SKM-1 treated with dmso at 0.1 percent for 144 hours (cell line): ENCODE measurements at regions not wholly inside any gene's neighbourhood (a gene's known extent, or its start where the extent isn't known, plus 50 kb on each side); places are given as distances from the start of the nearest gene placed in this dataset.
"Not testable (repeated sequence)": the region's sequence is repeated elsewhere in the genome, so short reads cannot be mapped to it uniquely, and the experiment has no call there.

Source experiments
- DNase-seq: peaks from one replicate; lab custom pipeline; 2025; ENCODE audit not compliant: unreplicated experiment; lab: John Stamatoyannopoulos, UW

DNA sequence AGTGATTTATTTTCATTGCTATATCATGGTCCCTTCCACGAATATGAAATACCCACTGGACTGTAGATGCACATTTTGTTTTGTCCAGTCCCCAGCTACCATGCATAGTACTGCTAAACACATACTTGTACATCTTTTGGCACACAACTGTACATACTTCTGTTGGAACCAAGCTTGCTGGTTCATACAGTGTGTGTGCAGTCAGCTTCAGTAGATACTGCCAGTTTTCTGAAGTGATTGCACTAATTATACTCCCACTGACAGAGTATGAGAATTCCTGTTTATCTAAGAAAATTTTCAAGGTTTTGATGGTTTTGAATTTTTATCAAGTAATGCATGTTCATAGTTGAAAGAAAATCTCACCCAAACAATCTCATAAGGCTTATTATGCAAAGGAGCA lies 100.7 kb upstream of the LMCD1 start:
- DNase-seq: no peak

DNA sequence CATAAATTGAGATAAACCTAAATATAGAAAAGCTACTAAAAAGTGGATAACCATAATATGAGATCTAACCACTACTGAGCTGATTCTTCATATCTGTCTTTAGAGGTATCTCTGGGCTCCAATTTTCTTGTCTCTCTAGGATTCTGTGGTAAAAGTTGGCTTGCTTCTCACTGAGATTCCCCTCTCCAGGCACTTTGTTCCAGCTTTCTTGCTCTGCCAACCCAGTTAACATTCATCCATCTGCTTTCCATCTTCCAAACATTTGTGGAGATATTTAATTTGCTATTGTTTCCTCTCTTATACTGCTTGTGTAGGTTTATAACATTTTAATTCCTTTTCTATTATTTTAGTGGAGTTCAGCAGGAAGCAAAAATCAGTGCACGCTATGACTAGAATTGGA lies 97.6 kb upstream of the LMCD1 start:
- no peak for DNase-seq

DNA sequence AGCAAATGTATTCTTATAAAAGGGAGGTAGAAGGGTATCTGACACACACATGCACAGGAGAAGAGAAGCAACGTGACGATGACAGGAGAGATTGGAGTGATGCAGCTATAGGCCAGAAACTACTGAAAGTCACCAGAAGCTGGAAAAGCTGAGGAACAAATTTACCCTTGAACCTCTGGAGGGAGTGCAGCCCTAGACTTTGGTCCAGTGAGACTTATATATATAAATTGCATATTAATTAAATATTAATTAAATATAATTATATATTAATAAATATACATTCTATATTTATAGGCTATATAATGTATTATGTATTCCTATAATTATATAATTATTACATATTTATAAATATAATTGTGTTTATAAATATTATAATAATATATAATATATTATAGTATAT lies 96.5 kb upstream of the LMCD1 start:
- DNase-seq: no peak

DNA sequence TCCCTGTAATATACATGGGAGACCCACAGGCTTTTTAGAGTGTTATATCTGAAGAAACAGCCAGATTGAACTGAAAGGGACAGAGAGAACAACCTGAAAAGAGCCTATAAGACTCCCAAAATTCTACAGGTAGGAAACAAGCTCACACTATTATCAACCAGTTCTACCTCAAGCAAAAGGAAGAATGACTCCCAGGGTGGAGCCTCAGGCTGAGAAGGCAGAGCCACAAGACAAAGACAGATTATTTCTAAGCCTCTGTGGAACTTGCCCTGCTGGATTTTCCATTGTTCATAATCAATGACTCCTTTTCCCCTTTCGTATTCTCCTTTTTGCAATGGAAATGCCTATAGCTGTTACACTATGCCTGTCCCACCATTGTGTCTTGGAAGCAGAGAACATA lies 95.1 kb upstream of the LMCD1 start:
- DNase-seq: no peak

DNA sequence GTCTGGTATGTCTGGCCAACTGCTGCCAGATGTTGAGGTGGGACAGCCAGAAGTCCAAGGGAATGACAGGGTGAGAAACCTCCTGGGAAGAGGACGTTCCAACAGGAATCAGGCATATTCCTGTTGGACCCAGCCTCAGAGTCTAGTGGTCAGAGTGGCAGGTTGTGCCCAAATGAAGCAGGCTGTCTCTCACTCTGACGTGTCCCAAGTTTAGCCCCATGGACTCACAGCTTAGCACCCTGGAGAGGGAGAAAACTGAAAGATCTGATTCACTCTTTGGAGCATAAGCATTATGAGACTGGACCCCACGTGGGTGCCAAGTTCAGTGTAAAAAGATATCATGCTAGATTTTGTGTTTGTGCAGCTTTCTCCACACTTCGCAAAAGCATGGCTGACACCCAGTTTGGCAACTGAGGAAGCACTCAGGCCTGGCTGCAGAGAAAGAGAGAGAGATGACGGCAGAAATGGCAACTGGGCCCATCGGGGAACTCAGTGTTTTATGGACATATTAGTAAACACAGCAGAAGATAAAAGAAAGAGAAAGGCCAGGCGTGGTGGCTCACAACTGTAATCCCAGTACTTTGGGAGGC lies 88.2 kb upstream of the LMCD1 start:
- DNase-seq: no peak

DNA sequence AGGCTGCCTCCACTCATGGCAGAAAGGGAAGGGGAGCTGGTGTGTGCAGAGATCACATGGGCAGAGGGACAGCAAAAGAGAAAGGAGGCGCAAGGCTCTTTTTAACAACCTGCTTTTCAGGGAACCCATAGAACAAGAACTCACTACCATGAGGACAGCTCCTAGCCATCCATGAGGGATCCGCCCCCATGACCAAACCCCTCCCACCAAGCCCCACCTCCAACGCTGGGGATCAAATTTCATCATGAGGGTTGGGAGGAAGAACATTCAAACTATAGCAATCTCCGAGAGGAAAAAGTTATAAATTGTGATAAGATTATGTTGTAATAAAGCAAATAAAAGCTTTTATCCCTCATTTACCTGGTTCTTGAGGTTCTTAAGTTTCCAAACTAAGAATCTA lies 84.7 kb upstream of the LMCD1 start:
- no peak for DNase-seq

DNA sequence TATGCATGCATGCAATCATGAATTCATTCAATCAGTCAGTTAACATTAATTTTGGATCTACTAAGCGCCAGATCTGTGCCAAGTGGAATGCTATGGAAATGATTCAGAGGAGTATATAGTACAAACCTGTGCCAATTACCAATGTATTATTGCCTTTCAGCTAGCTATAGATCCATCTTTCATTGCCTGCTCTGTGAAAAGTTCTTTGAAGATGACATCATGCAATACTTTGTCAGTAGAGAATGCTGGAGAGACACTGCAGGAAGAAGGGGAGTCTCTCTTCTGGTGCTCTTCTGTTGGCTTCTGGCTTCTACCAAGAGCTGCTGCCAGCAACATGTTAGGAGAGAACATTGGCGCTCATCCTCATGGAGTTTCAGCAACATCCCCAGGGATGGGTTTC lies 81.0 kb upstream of the LMCD1 start:
- DNase-seq: no peak

DNA sequence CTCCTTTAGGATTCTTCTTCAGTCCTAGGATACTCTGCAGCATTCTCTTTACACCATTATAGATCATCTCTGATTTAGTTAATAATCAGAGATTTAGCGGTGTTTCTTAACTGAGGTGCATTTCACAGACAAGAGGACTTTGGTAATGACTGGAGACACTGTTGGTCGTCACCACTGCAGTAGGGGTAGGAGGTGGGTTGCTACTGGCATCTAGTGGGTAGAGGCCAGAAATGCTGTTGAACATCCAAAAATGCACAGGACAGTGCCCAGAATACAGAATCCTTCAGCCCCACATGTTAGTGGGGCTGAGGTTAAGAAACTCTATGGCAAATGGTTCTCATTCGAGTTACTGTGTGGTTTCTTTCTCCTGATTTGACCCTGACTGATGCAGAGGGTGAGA lies 80.4 kb upstream of the LMCD1 start:
- DNase-seq: no peak

DNA sequence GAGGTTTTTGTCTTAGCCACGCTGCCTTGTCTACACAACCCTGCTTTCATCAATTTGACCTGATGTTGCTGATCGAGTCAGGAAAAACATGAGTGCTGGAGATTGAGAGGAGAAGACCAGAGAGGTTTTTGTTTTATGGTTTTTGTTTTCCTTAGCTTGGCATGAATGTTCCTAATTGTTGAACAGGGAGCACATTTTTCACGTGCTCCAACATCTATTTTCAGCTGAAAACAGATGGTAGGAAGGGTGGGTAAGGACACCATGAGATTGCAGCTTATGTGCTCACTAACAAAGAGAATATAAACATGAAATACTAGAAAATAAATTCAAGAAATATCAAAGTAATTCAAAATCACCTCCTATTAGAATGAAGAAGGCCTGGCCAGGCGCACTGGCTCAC lies 79.9 kb upstream of the LMCD1 start:
- DNase-seq: no peak

DNA sequence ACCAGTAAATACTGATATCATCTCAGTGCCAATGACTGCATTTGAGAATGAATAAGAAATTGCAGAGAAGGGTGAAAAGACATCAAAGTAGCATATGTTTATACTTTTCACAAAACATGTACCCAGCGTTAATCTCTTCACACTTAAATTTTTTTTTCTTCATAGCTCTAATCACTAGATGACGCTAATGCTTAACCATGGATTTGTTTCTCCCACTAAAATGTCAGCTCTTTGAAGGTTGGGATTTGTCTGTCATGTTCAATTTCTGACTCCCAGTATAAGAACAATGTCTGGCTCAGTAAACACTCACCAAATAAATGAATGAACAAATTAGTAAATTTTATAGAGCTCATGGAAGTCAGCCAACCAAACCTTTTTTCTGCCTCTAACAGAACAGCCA lies 78.3 kb upstream of the LMCD1 start:
- DNase-seq: no peak

DNA sequence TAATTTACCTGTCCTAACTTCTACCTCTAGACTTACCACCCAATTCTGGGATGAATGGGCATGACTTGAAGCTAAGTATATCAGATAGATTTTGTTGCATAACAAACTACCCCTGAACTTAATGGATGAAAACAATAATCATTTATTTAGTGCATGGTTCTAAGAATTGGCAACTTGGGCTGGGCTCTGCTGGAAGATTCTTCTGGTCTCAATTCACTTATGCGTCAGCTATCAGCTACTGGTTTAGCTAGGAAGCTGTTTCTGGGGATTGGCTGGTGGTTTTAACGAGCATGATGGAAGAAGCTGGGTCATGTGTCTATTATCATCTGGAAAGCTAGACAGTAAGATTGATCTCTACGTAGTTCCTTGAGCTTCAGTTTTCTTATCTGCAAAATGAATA lies 77.3 kb upstream of the LMCD1 start:
- DNase-seq: no peak

DNA sequence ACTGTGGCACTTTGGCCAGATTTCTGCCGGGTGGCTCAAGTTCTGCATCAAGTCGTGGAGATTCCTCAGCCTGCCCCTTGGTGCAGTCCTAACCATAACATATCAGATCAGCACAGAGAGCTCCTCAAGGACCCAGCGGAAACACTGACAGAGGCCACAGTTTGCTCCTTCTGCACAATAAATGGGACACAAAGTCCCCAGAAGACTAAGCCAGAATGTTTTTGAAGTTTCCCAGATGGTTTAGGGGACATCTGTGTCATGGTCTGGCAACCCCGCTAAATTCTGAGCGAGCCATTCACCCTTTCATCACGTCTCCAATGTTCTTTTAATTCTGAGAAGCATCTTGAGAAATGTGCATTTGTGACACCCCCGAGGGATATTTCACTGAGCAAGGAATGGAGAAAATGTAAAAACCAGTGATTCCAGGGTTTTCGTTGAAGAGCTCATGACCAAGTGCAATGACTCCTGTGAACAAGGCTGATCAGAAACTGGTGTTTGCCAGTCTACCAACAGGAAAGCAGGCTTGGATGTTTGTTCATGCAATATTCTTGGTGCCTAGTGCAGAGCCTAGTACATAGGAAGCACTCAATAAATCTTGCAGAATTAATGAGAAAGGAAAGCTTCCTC lies 64.8 kb upstream of the LMCD1 start:
- DNase-seq: no peak

DNA sequence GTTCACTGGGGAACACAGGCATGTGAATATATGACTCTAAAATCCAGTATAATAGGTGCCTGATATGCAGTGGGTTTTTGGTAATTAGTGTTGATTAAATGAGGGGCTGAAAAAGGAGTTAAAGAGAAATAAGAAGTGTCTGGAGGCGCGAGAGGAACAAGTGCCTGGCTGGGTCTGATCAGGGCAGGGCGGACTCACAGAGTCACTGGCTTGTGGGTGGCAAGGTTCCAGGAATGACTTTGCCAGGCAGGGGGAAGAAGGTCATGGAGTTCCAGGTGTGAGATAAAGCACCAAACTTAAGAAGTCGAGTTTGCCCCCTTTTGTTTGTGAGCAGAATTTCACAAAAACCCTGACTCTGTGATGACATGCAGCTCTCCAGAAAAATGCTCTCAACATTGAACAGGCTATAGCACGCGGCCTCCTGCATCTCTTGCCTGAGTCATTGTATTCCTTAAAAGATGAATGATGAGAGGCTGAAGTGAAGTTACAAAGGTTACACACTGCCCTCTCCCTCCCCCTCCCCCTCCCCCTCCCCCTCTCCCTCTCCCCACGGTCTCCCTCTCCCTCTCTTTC lies 63.0 kb upstream of the LMCD1 start:
- DNase-seq: no peak

DNA sequence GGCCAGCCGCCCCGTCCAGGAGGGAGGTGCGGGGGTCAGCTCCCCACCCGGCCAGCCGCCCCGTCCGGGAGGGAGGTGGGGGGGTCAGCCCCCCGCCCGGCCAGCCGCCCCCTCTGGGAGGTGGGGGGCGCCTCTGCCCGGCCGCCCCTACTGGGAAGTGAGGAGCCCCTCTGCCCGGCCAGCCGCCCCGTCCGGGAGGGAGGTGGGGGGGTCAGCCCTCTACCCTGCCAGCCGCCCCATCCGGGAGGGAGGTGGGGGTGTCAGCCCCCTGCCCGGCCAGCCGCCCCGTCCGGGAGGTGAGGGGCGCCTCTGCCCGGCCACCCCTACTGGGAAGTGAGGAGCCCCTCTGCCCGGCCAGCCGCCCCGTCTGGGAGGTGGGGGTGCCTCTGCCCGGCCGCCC lies 61.5 kb upstream of the LMCD1 start:
- DNase-seq: not testable (repeated sequence)

DNA sequence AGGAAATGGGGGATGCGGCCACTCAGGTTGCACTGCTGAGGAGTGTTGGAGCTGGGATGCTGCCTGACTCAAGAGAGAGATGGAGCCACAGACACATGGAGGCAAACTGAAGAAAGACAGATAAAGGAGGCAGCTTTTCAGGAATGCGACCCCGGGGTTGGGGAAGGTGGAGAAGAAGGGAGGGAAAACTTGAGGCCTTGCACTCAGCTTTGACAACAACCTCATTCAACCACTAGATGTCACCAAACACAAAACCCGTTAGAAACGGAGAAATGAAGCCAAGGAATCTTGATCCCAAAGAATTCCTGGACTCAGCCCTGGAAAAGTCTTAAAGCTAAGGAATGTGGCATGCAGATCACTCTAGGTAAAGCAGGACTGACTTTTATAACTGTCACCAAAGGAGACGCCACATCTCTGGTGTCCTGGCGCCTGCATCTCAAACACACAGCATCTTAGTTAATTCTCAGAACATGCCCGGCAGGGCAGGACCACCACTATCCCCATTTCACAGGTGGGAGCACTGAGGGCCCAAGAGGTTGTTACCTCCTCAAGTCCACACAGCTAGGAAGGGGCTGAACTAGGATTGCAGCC lies 59.6 kb upstream of the LMCD1 start:
- no peak for DNase-seq

DNA sequence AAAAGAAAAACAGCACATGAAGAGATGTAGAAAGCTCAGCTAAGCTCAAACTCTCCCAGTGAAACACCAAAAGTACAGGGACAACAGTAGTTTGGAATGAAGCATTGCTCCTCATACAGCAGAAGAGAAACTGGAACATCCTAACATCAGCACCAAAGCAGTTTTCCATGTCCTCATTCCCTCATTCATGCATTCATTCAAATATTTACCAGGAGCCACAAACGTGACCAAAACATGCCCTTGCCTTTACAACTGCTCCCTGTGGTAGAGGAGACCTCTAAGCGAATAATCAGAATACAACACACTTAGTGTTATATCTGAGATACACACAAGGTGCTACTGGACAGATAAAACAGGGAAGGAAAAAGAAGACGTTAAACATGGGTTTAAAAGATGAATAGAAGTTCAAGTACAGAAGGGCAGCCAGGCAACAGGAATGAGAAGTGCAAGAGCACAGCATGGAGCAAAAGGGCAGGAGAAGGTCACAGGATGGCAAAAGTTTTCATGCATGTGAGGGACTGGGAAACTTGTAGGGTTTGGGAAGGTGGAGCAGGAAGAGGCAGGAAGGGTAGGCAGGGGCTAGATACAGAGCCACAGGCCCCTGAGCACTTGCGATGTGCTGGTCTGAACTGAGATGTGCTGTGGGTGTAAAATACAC lies 58.5 kb upstream of the LMCD1 start:
- no peak for DNase-seq

DNA sequence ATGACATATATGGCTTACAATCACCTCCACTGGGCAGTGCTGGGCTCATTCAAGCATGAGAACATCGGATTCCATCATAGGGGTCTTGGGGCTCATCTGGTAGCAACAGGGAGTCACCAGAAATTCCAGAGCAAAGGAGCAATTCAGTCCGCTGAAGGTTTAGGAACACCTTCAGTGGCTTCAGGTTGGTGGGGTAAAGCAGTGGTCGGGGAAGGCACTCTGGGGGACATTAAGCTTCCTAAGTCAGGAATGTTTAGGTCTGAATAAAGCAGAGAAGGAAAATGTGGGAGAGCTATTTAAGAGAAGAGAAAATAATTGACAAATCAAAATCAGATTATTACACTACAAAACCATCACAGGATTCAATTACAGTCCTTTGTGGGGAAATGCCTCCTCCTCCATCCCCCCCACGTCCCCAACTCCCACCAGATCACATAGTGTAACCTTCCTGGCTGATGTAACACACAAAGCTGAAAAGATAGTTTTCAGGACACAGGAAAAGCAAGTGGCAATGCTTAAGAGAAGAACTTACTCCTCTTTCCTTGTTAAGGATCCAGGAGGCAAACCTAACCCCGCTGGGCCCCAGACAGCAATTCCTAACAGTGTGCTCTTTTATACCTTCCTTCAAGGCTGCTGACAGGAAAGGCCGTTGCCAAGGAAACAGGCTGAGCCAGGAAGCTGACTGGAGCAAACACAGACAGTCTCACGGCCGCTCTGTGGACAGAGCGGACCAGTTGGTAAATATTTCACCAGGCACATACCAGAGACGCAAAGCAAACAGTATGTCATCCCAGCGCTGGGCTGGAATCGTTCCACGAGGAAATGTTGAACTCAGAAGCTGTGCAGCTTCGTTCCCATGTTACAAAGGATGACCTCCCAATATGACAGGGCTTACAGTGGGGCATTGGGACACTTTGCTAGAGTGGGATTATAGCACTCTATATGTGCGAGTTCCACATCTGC lies 57.5 kb upstream of the LMCD1 start:
- DNase-seq: no peak

DNA sequence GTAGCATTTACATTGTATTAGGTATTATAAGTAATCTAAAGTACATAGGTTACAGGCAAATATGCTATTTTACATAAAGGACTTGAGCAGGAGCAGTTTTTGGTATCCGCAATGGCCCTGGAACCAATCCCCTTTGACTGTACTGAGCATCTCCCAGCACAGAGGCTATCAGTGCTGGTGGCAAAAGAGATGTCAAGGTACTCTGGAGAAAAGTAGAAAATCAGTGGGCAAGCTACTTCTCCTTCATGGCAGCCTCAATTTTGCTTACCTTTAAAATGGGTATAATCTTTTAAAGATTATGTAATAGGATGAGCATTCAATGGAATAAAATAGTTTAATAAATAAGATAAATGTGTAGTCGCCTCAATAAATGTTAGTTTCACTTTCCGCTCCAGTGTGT lies 56.7 kb upstream of the LMCD1 start:
- no peak for DNase-seq

DNA sequence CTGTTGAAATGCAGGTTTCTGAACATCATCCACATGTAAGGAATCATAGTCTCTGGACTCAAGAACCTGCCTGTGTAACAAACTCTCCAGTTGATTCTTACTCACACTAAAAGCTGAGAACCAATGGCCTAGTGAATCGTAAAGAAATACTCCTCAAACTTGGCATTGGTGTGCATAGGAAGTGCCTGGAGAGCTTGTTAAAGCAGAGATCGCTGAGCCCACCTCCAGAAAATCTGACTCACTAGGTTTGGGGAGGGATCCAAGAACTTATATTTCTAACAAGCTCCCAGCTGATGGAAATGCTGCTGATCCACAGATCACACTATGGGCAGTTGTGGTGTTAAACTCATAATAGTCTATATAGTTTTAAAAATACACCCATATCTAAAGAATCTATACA lies 55.8 kb upstream of the LMCD1 start:
- DNase-seq: no peak

DNA sequence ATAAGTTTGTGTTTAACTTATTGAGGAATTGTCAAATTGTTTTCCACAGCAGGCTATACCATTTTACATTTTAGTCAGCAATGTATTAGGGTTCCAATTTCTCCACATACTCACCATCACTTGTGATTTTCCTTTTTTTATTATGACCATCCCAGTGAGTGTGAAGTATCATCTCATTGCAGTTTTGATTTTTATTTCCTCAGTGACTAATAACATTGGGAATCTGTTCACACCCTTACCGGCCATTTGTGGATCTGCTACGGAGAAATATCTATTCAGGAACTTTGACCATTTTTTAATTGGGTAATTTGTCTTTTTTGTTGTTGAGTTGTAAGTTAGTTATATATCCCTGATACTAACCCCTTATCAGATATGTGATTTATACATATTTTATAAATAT lies 54.8 kb upstream of the LMCD1 start:
- no peak for DNase-seq

DNA sequence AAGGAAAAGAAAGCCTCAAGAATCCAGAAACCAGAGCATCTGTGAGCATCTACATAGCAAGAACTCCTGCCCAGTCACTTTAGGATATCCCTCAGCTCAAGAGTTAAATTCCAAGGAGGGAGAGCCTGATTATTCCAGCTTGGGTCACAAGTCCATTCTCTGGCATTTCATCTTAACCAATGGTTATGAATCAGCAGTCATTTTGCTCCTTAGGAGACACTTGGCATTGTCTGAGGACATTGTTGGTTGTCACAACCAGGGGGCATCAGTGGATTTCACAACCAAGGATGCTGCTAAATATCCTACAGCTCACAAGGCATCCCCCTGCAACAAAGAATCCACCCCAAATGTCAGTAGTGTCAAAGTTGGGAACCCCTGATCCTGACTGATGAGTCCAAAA lies 51.0 kb upstream of the LMCD1 start:
- no peak for DNase-seq
